ENCODE measurements at regions not wholly inside any gene's neighbourhood (a gene's known extent, or its start where the extent isn't known, plus 50 kb on each side); places are given as distances from the start of the nearest gene placed in this dataset.
"Not testable (repeated sequence)": the region's sequence is repeated elsewhere in the genome, so short reads cannot be mapped to it uniquely, and the experiment has no call there.

- TF ChIP-seq POLR2A (IDR thresholded peaks at IDR 0.05): not testable (repeated sequence)
- TF ChIP-seq CTCF (IDR thresholded peaks at IDR 0.05): peak; percentile 12 to 28 (median 18)
These were observed 64.9 kb downstream of the UNC93B1 start for GRCh38 chr11:67938964-67939363.

Data from right lobe of liver (tissue), 4 donors.